GM18505 (cell line): ENCODE measurements at regions not wholly inside any gene's neighbourhood (a gene's known extent, or its start where the extent isn't known, plus 50 kb on each side); places are given as distances from the start of the nearest gene placed in this dataset.

Experiments
- ATAC-seq: cut with Tn5 transposase; IDR thresholded peaks from one replicate; pipeline ENCODE4 v1.9.1; 2021; ENCODE audit not compliant: unreplicated experiment
- POLR2A ChIP-seq: IDR thresholded peaks from 4 replicates; pipeline ENCODE4 v1.6.1; 2011; ENCODE audit warnings: borderline replicate concordance; ENCODE audit not compliant: insufficient read depth, insufficient read length; ENCODE audit errors: extremely low read depth

DNA sequence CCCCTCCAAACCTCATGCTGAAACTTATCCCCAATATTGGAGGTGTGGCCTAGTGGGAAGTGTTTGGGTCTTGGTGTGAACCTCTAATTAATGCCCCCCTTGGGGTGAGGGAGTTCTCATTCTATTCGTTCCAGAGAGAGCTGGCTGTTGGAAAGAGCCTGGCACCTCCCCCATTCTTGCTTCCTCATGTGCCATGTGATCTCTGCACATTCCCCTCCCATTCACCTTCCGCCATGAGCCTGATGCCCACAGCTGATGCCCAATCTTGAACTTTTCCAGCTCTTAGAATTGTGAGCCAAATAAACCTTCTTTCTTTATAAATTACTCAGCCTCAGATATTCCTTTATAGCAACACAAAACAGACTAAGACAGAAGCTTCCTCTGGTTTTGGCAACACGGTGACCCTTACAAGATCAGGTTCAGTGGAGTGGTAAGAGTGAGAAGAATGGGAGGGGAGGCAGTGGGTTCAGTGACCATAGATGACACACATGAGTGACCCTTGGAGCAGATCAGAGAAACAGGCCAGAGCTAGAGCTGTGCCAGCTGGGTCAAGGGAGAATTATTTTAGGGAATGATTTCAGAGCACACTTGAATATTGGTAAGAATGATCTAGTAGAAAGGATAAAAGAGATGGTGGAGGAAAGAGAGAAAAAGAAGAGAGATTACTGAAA is 176.4 kb downstream of the LY86 start:
- no peak for TF ChIP-seq POLR2A
- no peak for ATAC-seq

GRCh38 chr6:6766230-6766905 is 177.8 kb downstream of the LY86 start:
- ATAC-seq: no peak
- TF ChIP-seq POLR2A: no peak

- TF ChIP-seq POLR2A: no peak
Observed at GRCh38 chr6:6769466-6769865, 180.9 kb downstream of the LY86 start.

GRCh38 chr6:6771224-6771945 is 182.9 kb downstream of the LY86 start:
- no peak for ATAC-seq
- no peak for TF ChIP-seq POLR2A

More at GRCh38 chr6:6769466-6769865, 180.9 kb downstream of the LY86 start:
- no peak for ATAC-seq

DNA sequence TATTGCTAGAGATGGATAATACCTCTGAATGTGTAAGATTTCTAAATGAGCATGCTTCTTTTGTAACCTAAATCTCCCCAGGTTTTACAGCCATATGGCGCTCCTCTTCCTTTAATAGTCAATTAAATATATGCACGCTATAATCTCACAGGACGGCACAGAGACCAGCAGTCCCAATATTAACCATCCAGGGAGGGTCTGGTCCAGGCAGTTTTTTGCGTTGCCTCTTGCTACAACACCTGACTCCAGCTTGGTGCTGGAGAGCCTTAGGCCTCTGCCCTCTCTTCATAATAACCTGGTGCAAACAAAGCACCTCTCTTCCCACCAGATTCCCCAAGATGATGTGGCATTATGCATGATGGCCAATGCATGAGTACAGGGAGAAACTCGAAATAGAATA is 183.4 kb downstream of the LY86 start:
- TF ChIP-seq POLR2A: no peak
- ATAC-seq: no peak

- no peak for TF ChIP-seq POLR2A
- no peak for ATAC-seq
Observed at GRCh38 chr6:6772751-6773150, 184.2 kb downstream of the LY86 start.

GRCh38 chr6:6775074-6775473 is 186.6 kb downstream of the LY86 start:
- no peak for TF ChIP-seq POLR2A
- no peak for ATAC-seq

GRCh38 chr6:6780231-6780630 is 191.7 kb downstream of the LY86 start:
- no peak for ATAC-seq
- no peak for TF ChIP-seq POLR2A

- no peak for TF ChIP-seq POLR2A
- no peak for ATAC-seq
Observed at GRCh38 chr6:6781172-6781872, 192.8 kb downstream of the LY86 start.

GRCh38 chr6:6781873-6782227 is 193.3 kb downstream of the LY86 start:
- TF ChIP-seq POLR2A: no peak
- no peak for ATAC-seq

DNA sequence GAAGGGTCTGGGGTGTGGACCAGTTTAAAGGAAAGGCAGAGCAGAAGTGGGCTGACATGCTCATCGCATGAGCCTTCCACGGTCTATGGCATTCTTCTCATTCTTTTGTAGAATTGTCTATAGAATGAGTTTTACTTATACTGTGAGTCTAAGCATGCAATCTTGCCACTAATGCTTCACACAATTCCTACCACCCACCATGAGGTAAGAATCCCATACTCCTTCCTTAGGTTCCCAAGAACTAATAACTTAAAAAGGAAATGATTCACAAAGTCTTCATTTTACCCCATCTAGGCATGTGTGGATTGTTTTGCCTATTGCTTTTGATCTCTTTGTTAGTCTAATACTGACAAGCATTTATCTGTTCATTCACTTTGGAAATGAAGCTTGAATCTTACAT is 195.2 kb downstream of the LY86 start:
- no peak for TF ChIP-seq POLR2A
- ATAC-seq: no peak

DNA sequence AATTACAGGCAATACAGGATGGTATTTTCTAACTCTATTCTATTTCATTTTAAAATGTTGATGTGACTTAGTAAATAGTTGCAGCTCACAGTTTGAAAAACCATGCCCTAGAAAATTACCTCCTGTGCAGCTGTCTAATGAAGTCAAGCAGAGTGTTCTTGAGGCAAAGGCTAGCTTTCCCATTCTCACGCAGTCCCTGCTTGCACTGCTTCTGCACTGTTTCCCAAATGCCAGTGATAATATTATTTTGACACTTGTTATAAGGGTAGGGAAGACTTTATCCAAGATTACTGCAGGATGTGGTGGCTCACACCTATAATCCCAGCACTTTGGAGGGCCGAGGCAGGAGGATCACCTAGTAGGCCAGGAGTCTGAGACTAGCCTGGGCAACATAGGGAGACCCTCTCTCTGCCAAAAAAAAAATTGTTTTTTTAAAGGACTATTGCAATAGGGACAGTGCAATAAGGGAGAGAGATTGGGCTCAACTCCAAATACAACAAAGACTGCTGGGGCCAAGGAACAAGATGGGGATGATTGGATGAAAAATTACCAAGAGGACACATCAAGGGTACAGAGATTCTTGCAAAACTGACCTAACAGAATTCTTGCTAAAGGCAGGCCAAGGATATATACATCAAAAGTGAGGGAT is 196.1 kb downstream of the LY86 start:
- no peak for ATAC-seq
- TF ChIP-seq POLR2A: no peak

DNA sequence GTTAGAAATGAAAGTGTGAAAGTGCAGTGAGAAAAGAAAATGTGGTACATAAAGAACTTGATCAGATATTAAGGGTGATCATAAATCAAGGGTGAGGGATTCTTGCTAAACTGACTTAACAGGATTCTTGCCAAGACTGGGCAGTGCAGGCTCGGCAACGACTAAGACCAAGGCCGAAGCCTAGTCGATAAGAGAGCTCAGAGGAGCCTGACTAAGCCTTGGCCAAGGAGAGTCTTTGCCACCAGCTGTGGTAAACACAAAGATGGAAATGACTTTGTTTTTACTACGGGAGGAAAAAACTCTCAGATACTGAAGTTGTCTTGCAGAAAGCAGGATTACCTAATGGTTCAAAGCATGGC is 196.6 kb downstream of the LY86 start:
- no peak for ATAC-seq
- TF ChIP-seq POLR2A: no peak
